ENCODE measurements at regions not wholly inside any gene's neighbourhood (a gene's known extent, or its start where the extent isn't known, plus 50 kb on each side); places are given as distances from the start of the nearest gene placed in this dataset.

DNA sequence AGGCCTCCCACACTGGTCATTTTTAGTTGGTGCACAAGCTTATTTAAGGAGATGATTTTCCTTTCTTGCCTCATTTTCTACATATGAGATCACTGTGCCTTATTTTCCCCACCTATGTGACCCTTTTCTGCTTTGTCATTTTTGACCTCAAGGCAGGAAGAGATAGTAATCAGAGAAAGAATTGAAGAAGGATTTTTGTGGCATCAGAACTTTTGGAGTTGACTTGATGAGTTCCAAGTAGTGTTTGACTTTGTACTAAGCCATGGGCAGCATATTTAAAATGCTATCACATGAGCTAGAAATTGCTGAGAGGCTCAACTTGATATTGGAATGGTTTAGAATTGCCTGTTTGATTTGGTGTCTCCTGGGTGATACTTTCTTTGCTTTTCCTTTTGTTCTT is 440.8 kb downstream of the AEBP2 start:
- H3K4me3 ChIP-seq (ENCODE audit: low read length) = no peak overlapping the region
- TF ChIP-seq, protein P1, sequence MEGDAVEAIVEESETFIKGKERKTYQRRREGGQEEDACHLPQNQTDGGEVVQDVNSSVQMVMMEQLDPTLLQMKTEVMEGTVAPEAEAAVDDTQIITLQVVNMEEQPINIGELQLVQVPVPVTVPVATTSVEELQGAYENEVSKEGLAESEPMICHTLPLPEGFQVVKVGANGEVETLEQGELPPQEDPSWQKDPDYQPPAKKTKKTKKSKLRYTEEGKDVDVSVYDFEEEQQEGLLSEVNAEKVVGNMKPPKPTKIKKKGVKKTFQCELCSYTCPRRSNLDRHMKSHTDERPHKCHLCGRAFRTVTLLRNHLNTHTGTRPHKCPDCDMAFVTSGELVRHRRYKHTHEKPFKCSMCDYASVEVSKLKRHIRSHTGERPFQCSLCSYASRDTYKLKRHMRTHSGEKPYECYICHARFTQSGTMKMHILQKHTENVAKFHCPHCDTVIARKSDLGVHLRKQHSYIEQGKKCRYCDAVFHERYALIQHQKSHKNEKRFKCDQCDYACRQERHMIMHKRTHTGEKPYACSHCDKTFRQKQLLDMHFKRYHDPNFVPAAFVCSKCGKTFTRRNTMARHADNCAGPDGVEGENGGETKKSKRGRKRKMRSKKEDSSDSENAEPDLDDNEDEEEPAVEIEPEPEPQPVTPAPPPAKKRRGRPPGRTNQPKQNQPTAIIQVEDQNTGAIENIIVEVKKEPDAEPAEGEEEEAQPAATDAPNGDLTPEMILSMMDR (IDR thresholded peaks at IDR 0.05; ENCODE audit: low read depth, low read length, poor library complexity, severe bottlenecking) = no peak
- TF ChIP-seq EZH2phosphoT487 (IDR thresholded peaks at IDR 0.05; ENCODE audit: borderline replicate concordance, low read length) = no peak
- no peaks in the 10 kb centered on the region for H3F3A ChIP-seq (ENCODE audit: control insufficient read depth, insufficient read depth)
- H3K4me2 ChIP-seq (ENCODE audit: low read length) = no peak overlapping the region
- no peaks in the 10 kb centered on the region for H3K27me3 ChIP-seq (ENCODE audit: control insufficient read depth, low read length)
- H3K4me1 ChIP-seq (ENCODE audit: control insufficient read depth, low read length) = no peaks in the 10 kb centered on the region
- no peaks in the 10 kb centered on the region for H3K79me2 ChIP-seq (ENCODE audit: control insufficient read depth, low read length)
- H3K36me3 ChIP-seq (ENCODE audit: control insufficient read depth, low read length) = no peaks in the 10 kb centered on the region
- H3K27ac ChIP-seq (ENCODE audit: low read depth, low read length) = no peak overlapping the region
- no peaks in the 10 kb centered on the region for H4K20me1 ChIP-seq (ENCODE audit: control insufficient read depth, insufficient read depth, low read depth, low read length)
- H3K9me2 ChIP-seq (replicated peaks; ENCODE audit: control insufficient read depth, low read length) = no peaks in the 10 kb centered on the region
- no peaks in the 10 kb centered on the region for H3K9me3 ChIP-seq (ENCODE audit: control insufficient read depth, insufficient read depth, low read length)

DNA sequence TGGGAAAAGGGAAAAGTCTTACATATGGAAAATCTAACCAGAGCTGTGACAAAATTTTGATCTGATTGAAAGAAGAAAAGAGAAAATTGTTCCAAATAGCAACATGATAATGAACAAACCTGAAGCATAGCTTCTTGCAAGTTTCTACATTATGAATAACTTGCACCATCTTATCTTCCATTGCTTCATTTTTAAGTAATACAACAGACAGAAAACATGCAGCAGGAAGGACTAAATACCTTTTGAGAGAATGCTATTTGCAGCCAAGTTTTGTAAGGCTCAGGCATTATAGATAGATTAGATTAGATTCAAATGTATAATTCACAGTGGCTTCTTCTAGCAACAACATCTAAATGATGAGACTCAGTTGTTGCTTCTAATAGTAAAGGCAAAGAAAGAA is 441.4 kb downstream of the AEBP2 start:
- Histone ChIP-seq H3K9me3 (ENCODE audit: control insufficient read depth, insufficient read depth, low read length) (no peaks in the 10 kb centered on the region), H3K4me2 (ENCODE audit: low read length) (no peak overlapping the region), H3K4me3 (ENCODE audit: low read length) (no peak overlapping the region), H3K27me3 (ENCODE audit: control insufficient read depth, low read length) (no peaks in the 10 kb centered on the region), H3K79me2 (ENCODE audit: control insufficient read depth, low read length) (no peaks in the 10 kb centered on the region), H3K36me3 (ENCODE audit: control insufficient read depth, low read length) (no peaks in the 10 kb centered on the region), H3K9me2 (replicated peaks; ENCODE audit: control insufficient read depth, low read length) (no peaks in the 10 kb centered on the region), H3K4me1 (ENCODE audit: control insufficient read depth, low read length) (no peaks in the 10 kb centered on the region), H3F3A (ENCODE audit: control insufficient read depth, insufficient read depth) (no peaks in the 10 kb centered on the region), H3K27ac (ENCODE audit: low read depth, low read length) (no peak overlapping the region), H4K20me1 (ENCODE audit: control insufficient read depth, insufficient read depth, low read depth, low read length) (no peaks in the 10 kb centered on the region)
- no peak for TF ChIP-seq EZH2phosphoT487 (IDR thresholded peaks at IDR 0.05; ENCODE audit: borderline replicate concordance, low read length)
- TF ChIP-seq, protein P1 (IDR thresholded peaks at IDR 0.05; ENCODE audit: low read depth, low read length, poor library complexity, severe bottlenecking) = no peak

DNA sequence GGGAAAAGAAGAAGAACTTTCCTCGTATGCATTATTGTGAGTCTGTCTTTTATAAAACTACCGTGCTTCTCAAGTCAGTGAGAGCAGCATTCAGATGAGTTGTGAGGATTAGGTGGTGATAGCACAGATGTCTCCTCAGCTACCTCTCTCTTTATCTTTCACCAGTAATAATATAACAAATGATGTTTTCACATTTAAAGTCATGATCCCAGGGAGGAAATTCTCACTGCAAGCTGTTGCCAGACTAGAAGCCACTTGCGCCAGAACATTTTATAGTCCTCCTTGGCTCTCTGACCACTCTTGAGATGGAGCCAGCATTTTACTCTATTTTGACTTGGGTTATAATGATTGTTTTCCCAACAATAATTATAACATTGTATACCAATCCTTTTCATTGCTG is 443.1 kb downstream of the AEBP2 start:
- Histone ChIP-seq H3K9me3 (ENCODE audit: control insufficient read depth, insufficient read depth, low read length) (no peaks in the 10 kb centered on the region), H3K27me3 (ENCODE audit: control insufficient read depth, low read length) (no peaks in the 10 kb centered on the region), H3K79me2 (ENCODE audit: control insufficient read depth, low read length) (no peaks in the 10 kb centered on the region), H3K4me2 (ENCODE audit: low read length) (no peak overlapping the region), H3K4me3 (ENCODE audit: low read length) (no peak overlapping the region), H3K36me3 (ENCODE audit: control insufficient read depth, low read length) (no peaks in the 10 kb centered on the region), H3K27ac (ENCODE audit: low read depth, low read length) (no peak overlapping the region), H4K20me1 (ENCODE audit: control insufficient read depth, insufficient read depth, low read depth, low read length) (no peaks in the 10 kb centered on the region), H3K9me2 (replicated peaks; ENCODE audit: control insufficient read depth, low read length) (no peaks in the 10 kb centered on the region), H3F3A (ENCODE audit: control insufficient read depth, insufficient read depth) (no peaks in the 10 kb centered on the region), H3K4me1 (ENCODE audit: control insufficient read depth, low read length) (no peaks in the 10 kb centered on the region)
- TF ChIP-seq EZH2phosphoT487 (IDR thresholded peaks at IDR 0.05; ENCODE audit: borderline replicate concordance, low read length) = no peak
- TF ChIP-seq, protein P1 (IDR thresholded peaks at IDR 0.05; ENCODE audit: low read depth, low read length, poor library complexity, severe bottlenecking) = no peak
